GM19035 (cell line): ENCODE measurements at regions not wholly inside any gene's neighbourhood (a gene's known extent, or its start where the extent isn't known, plus 50 kb on each side); places are given as distances from the start of the nearest gene placed in this dataset.

Experiments used
- ATAC-seq: cut with Tn5 transposase; IDR thresholded peaks from one replicate; pipeline ENCODE4 v1.9.1; 2021; ENCODE audit not compliant: unreplicated experiment

DNA sequence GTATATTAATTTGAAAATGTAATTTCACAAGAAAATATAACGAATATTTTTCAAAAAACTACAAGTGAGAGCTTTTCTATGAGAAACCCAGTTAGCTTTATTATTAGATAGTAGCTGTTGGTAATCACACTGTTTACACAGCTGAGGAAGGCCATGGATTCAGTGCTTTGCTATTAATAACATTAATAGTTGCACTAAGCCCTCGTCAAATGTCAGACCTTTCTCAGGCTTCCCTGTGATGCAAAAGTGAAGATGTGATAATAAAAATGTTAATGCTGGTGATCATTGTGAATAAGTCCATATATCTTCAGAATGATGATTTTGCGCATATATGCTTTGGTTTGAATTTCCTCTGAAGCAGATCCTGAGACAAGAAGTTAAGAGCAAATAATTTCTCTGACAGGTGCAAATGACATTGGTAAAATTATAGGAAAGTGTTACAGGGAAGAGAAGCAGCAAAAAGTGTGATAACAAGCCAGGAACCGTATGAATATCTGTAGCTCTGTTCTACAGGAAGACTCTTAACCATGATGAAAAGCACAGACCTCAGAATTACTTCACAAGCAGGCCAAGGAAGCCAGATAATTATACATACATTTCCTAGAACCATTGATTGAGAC lies 56.5 kb upstream of the CNTN6 start:
- no peak for ATAC-seq

DNA sequence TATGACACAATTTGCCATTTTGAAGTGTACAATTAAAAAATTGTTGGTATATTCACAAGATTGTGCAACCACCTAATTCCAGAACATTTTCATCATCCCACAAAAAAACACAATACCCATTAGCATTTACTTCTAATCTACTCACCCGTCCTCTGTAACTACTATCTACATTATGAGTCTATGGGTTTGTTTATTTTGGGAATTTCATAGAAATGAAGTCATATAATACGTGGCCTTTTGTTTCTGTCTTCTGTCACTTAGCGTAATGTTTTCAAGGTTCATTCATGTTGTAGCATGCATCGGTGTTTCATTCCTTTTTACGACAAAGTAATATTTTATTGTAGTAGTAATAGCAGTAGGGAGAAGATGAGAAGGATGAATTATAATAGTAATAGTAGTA lies 55.2 kb upstream of the CNTN6 start:
- ATAC-seq: no peak
